Liver (tissue), 8 donors: ENCODE measurements at regions not wholly inside any gene's neighbourhood (a gene's known extent, or its start where the extent isn't known, plus 50 kb on each side); places are given as distances from the start of the nearest gene placed in this dataset.

ENCODE experiments used
- DNase-seq: peaks from one replicate; pipeline ENCODE4 v3.0.0-alpha.2; 2017; ENCODE audit warnings: low spot score
- H3K27ac ChIP-seq, 2 donors: one replicate each; pipeline ENCODE4 v1.7.0; 2013; ENCODE audit warnings: inconsistent platforms in 2 of 2, low read length in 2 of 2, control low read depth in 1 of 2, low read depth in 1 of 2, mild to moderate bottlenecking in 1 of 2
- H3K27me3 ChIP-seq, 4 donors: one replicate each; pipeline versions ENCODE4 v1.6.1 to v1.7.0; 2013; ENCODE audit warnings: low read length in 3 of 4, inconsistent platforms in 1 of 4, mild to moderate bottlenecking in 1 of 4, moderate library complexity in 1 of 4; ENCODE audit not compliant: control insufficient read depth in 4 of 4, insufficient read depth in 4 of 4
- H3K36me3 ChIP-seq, 4 donors: one replicate each; pipeline versions ENCODE4 v1.6.1 to v1.7.0; 2013; ENCODE audit warnings: low read length in 3 of 4, mild to moderate bottlenecking in 3 of 4, low read depth in 1 of 4, moderate library complexity in 1 of 4; ENCODE audit not compliant: control insufficient read depth in 4 of 4, insufficient read depth in 3 of 4
- H3K4me1 ChIP-seq, 4 donors: one replicate each; pipeline versions ENCODE4 v1.6.1 to v1.7.0; 2013; ENCODE audit warnings: low read length in 3 of 4, mild to moderate bottlenecking in 3 of 4, moderate library complexity in 1 of 4; ENCODE audit not compliant: control insufficient read depth in 4 of 4, insufficient read depth in 4 of 4
- H3K4me3 ChIP-seq, 3 donors: one replicate each; pipeline versions ENCODE4 v1.6.1 to v1.7.0; 2013; ENCODE audit warnings: low read length in 3 of 3, control low read depth in 1 of 3, low read depth in 1 of 3, mild to moderate bottlenecking in 1 of 3
- H3K9ac ChIP-seq, 2 donors: one replicate each; pipeline ENCODE4 v1.7.0; 2013; ENCODE audit warnings: low read length in 2 of 2, mild to moderate bottlenecking in 2 of 2, moderate library complexity in 2 of 2, control low read depth in 1 of 2, low read depth in 1 of 2
- H3K9me3 ChIP-seq, 4 donors: one replicate each; pipeline versions ENCODE4 v1.6.1 to v1.7.0; 2013; ENCODE audit warnings: low read length in 3 of 4; ENCODE audit not compliant: control insufficient read depth in 4 of 4
- EGR1 ChIP-seq, 2 donors: IDR thresholded peaks; 2 replicates each; pipeline ENCODE4 v1.6.1; 2016 to 2018; ENCODE audit warnings: antibody characterized with exemption in 2 of 2, low read depth in 2 of 2
- FOXA1 ChIP-seq: IDR thresholded peaks from 2 replicates; pipeline ENCODE4 v1.6.1; 2016; ENCODE audit warnings: antibody characterized with exemption
- FOXA2 ChIP-seq: IDR thresholded peaks from 2 replicates; pipeline ENCODE4 v1.6.1; 2016; ENCODE audit warnings: antibody characterized with exemption
- GABPA ChIP-seq, 2 donors: IDR thresholded peaks in 1 of 2; conservative IDR thresholded peaks in 1 of 2; 2 replicates each; pipeline ENCODE4 v1.6.1; 2016; ENCODE audit warnings: antibody characterized with exemption in 2 of 2, mild to moderate bottlenecking in 1 of 2, moderate library complexity in 1 of 2
- HNF4A ChIP-seq, 2 donors: conservative IDR thresholded peaks; 2 replicates each; pipeline ENCODE4 v1.6.1; 2016; ENCODE audit warnings: antibody characterized with exemption in 2 of 2, mild to moderate bottlenecking in 2 of 2
- HNF4G ChIP-seq: IDR thresholded peaks from 2 replicates; pipeline ENCODE4 v1.6.1; 2016; ENCODE audit warnings: antibody characterized with exemption
- JUND ChIP-seq, 2 donors: IDR thresholded peaks; 2 replicates each; pipeline ENCODE4 v1.6.1; 2016; ENCODE audit warnings: antibody characterized with exemption in 2 of 2
- NR2F2 ChIP-seq: IDR thresholded peaks from 2 replicates; pipeline ENCODE4 v1.6.1; 2016; ENCODE audit warnings: antibody characterized with exemption
- RAD21 ChIP-seq, 2 donors: IDR thresholded peaks; 2 replicates each; pipeline ENCODE4 v1.6.1; 2016; ENCODE audit warnings: antibody characterized with exemption in 2 of 2, mild to moderate bottlenecking in 2 of 2
- RXRA ChIP-seq, 2 donors: IDR thresholded peaks; 2 replicates each; pipeline ENCODE4 v1.6.1; 2017 to 2018; ENCODE audit warnings: antibody characterized with exemption in 2 of 2, mild to moderate bottlenecking in 1 of 2
- SP1 ChIP-seq: IDR thresholded peaks from 2 replicates; pipeline ENCODE4 v1.6.1; 2018; ENCODE audit warnings: antibody characterized with exemption, mild to moderate bottlenecking
- TAF1 ChIP-seq: conservative IDR thresholded peaks from 2 replicates; pipeline ENCODE4 v1.6.1; 2016; ENCODE audit warnings: antibody characterized with exemption, mild to moderate bottlenecking
- YY1 ChIP-seq: IDR thresholded peaks from 2 replicates; pipeline ENCODE4 v1.6.1; 2016; ENCODE audit warnings: antibody characterized with exemption, mild to moderate bottlenecking
- WGBS: extraction: QIAGEN DNeasy Blood & Tissue Kit; methylation state at CpG from one replicate; pipeline ENCODE4 v1.1.7; 2013; 5-methylcytosine and 5-hydroxymethylcytosine counted together
- TF ChIP-seq, protein P1 (sequence below): IDR thresholded peaks from 2 replicates; pipeline ENCODE4 v1.6.1; 2016; ENCODE audit warnings: antibody characterized with exemption
- TF ChIP-seq, protein P2 (sequence below): IDR thresholded peaks from 2 replicates; pipeline ENCODE4 v1.6.1; 2016; ENCODE audit warnings: antibody characterized with exemption
- TF ChIP-seq, protein P3 (sequence below): IDR thresholded peaks from 2 replicates; pipeline ENCODE4 v1.6.1; 2016; ENCODE audit warnings: antibody characterized with exemption
- TF ChIP-seq, protein P4 (sequence below): IDR thresholded peaks from 2 replicates; pipeline ENCODE4 v1.6.1; 2016; ENCODE audit warnings: antibody characterized with exemption, mild to moderate bottlenecking
- TF ChIP-seq, protein P5 (sequence below): fragments of 150-350 bp; IDR thresholded peaks from 2 replicates; pipeline ENCODE4 v1.5.1; 2017; ENCODE audit warnings: improper control_type of control experiment, low read depth, low read length; ENCODE audit not compliant: missing input control
- donor health status: healthy.
- donor health status: healthy.
- donor health status: healthy.
- donor health status: healthy.
- donor health status: healthy.

DNA sequence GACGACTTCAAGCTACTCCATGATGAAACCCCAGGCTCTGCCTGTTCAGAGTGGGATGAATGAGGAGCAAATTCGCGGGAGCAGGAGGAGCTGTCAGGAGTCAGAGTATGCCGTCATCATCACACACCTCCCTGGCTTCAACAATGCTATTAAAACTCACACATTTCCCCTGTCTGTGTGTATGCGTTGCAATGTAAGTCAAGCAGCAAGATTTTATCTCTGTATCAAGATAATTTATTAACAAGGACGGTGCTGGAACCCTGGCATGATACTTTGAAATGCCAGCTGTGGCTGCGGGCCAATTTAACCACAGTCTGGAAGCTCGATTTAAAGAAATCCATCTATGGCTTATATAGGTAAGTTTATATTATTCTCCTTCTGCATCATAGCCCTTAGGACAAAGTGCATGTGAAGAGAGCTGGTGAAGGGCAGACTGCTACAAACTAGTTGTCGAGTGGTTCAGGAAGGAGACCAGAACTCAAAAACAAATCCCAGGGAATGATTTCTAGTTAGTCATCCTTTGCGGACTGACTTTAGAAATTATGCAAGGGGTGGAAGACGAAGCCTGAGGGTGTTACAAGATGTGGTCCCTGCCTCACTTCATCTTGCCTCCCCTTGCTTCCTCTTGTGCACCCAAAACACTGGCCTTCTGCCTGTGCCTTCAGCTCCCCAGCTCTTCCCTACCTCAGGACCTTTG lies 486.5 kb downstream of the COG6 start:
- H3K9ac ChIP-seq: no peak overlapping the region
- no peaks in the 10 kb centered on the region for H3K9me3 ChIP-seq
- TF ChIP-seq, protein P1, sequence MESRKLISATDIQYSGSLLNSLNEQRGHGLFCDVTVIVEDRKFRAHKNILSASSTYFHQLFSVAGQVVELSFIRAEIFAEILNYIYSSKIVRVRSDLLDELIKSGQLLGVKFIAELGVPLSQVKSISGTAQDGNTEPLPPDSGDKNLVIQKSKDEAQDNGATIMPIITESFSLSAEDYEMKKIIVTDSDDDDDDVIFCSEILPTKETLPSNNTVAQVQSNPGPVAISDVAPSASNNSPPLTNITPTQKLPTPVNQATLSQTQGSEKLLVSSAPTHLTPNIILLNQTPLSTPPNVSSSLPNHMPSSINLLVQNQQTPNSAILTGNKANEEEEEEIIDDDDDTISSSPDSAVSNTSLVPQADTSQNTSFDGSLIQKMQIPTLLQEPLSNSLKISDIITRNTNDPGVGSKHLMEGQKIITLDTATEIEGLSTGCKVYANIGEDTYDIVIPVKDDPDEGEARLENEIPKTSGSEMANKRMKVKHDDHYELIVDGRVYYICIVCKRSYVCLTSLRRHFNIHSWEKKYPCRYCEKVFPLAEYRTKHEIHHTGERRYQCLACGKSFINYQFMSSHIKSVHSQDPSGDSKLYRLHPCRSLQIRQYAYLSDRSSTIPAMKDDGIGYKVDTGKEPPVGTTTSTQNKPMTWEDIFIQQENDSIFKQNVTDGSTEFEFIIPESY: no peak
- TF ChIP-seq, protein P2, sequence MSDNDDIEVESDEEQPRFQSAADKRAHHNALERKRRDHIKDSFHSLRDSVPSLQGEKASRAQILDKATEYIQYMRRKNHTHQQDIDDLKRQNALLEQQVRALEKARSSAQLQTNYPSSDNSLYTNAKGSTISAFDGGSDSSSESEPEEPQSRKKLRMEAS: no peak
- TF ChIP-seq RAD21 (IDR thresholded peaks at IDR 0.05) (no peak), SP1 (no peak), FOXA2 (no peak), YY1 (no peak), RXRA (IDR thresholded peaks at IDR 0.05) (no peak), HNF4G (no peak), HNF4A (conservative IDR thresholded peaks at IDR 0.05) (no peak), TAF1 (no peak), NR2F2 (no peak), FOXA1 (no peak), EGR1 (IDR thresholded peaks at IDR 0.05; ENCODE audit: low read depth in 2 of 2) (no peak), GABPA (IDR thresholded peaks at IDR 0.05 in 1 of 2, conservative IDR thresholded peaks at IDR 0.05 in 1 of 2) (no peak), JUND (IDR thresholded peaks at IDR 0.05) (no peak)
- TF ChIP-seq, protein P3, sequence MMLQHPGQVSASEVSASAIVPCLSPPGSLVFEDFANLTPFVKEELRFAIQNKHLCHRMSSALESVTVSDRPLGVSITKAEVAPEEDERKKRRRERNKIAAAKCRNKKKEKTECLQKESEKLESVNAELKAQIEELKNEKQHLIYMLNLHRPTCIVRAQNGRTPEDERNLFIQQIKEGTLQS: no peak
- TF ChIP-seq, protein P4, sequence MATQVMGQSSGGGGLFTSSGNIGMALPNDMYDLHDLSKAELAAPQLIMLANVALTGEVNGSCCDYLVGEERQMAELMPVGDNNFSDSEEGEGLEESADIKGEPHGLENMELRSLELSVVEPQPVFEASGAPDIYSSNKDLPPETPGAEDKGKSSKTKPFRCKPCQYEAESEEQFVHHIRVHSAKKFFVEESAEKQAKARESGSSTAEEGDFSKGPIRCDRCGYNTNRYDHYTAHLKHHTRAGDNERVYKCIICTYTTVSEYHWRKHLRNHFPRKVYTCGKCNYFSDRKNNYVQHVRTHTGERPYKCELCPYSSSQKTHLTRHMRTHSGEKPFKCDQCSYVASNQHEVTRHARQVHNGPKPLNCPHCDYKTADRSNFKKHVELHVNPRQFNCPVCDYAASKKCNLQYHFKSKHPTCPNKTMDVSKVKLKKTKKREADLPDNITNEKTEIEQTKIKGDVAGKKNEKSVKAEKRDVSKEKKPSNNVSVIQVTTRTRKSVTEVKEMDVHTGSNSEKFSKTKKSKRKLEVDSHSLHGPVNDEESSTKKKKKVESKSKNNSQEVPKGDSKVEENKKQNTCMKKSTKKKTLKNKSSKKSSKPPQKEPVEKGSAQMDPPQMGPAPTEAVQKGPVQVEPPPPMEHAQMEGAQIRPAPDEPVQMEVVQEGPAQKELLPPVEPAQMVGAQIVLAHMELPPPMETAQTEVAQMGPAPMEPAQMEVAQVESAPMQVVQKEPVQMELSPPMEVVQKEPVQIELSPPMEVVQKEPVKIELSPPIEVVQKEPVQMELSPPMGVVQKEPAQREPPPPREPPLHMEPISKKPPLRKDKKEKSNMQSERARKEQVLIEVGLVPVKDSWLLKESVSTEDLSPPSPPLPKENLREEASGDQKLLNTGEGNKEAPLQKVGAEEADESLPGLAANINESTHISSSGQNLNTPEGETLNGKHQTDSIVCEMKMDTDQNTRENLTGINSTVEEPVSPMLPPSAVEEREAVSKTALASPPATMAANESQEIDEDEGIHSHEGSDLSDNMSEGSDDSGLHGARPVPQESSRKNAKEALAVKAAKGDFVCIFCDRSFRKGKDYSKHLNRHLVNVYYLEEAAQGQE: no peak
- TF ChIP-seq, protein P5, sequence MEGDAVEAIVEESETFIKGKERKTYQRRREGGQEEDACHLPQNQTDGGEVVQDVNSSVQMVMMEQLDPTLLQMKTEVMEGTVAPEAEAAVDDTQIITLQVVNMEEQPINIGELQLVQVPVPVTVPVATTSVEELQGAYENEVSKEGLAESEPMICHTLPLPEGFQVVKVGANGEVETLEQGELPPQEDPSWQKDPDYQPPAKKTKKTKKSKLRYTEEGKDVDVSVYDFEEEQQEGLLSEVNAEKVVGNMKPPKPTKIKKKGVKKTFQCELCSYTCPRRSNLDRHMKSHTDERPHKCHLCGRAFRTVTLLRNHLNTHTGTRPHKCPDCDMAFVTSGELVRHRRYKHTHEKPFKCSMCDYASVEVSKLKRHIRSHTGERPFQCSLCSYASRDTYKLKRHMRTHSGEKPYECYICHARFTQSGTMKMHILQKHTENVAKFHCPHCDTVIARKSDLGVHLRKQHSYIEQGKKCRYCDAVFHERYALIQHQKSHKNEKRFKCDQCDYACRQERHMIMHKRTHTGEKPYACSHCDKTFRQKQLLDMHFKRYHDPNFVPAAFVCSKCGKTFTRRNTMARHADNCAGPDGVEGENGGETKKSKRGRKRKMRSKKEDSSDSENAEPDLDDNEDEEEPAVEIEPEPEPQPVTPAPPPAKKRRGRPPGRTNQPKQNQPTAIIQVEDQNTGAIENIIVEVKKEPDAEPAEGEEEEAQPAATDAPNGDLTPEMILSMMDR: no peak
- 79% methylated on average over 11 of the region's 11 CpGs for WGBS
- H3K27me3 ChIP-seq: no peaks in the 10 kb centered on the region
- H3K36me3 ChIP-seq: no peaks in the 10 kb centered on the region
- DNase-seq: no peak
- H3K4me3 ChIP-seq: no peak overlapping the region
- no peak overlapping the region for H3K27ac ChIP-seq
- no peaks in the 10 kb centered on the region for H3K4me1 ChIP-seq
